ENCODE measurements at regions not wholly inside any gene's neighbourhood (a gene's known extent, or its start where the extent isn't known, plus 50 kb on each side); places are given as distances from the start of the nearest gene placed in this dataset.

DNA sequence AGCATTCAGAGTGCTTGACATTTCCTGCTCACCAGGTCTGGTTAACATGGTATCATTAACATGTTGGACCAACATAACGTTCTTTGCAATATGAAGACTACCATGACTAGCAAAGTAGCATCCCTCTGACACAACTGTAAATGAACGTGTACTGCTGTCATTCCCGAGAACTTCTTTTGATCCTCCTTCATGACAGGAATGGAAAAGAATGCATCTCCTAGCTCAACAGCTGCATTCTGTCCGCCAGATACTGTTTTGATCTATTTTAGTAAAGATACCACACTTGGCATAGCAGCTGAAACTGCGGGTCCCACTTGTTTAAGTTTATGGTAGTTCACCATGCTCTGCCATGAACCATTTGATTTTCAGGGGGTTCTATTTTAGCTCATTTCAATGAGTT is 144.2 kb upstream of the PARD3B start:
- TF ChIP-seq EZH2phosphoT487 (IDR thresholded peaks at IDR 0.05; ENCODE audit: borderline replicate concordance), result no peak
- TF ChIP-seq, protein P1, sequence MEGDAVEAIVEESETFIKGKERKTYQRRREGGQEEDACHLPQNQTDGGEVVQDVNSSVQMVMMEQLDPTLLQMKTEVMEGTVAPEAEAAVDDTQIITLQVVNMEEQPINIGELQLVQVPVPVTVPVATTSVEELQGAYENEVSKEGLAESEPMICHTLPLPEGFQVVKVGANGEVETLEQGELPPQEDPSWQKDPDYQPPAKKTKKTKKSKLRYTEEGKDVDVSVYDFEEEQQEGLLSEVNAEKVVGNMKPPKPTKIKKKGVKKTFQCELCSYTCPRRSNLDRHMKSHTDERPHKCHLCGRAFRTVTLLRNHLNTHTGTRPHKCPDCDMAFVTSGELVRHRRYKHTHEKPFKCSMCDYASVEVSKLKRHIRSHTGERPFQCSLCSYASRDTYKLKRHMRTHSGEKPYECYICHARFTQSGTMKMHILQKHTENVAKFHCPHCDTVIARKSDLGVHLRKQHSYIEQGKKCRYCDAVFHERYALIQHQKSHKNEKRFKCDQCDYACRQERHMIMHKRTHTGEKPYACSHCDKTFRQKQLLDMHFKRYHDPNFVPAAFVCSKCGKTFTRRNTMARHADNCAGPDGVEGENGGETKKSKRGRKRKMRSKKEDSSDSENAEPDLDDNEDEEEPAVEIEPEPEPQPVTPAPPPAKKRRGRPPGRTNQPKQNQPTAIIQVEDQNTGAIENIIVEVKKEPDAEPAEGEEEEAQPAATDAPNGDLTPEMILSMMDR (conservative IDR thresholded peaks at IDR 0.05; ENCODE audit: low read length), result no peak
